OCI-LY1 (cell line): ENCODE measurements at regions not wholly inside any gene's neighbourhood (a gene's known extent, or its start where the extent isn't known, plus 50 kb on each side); places are given as distances from the start of the nearest gene placed in this dataset.

Source experiments
- EZH2 ChIP-seq: fragments of 200-600 bp; sonication (generic), shearing (Covaris generic); IDR thresholded peaks from 2 replicates; pipeline ENCODE4 v1.8.0; 2017; ENCODE audit warnings: borderline replicate concordance, mixed run types, mild to moderate bottlenecking, antibody characterized with exemption, low read length, moderate library complexity, mixed read lengths
- TF ChIP-seq, protein P1 (sequence below): fragments of 200-600 bp; sonication (generic), shearing (Covaris generic); IDR thresholded peaks from 2 replicates; pipeline ENCODE4 v1.5.1; 2017; ENCODE audit warnings: mild to moderate bottlenecking, antibody characterized with exemption, low read length, moderate library complexity, mixed read lengths

DNA sequence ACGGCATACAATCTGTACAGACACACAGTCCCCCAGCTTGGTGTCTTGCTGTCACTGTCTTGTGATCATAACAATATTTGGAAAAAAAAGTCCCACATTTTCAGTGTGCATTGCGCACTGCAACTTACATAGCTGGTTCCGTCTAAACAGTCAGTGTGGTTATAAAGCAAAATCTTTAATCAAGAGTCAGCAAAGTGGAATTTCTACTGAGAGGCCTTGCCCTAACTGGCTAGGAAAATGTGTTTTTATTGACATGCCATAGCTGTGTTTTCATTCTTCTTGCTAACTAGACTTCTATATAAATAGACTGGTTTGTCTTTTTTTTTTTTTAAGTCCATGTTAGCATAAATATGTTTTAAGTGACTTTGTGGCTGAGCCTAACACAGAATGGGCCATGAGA is 174.8 kb downstream of the POLR2M start:
- TF ChIP-seq, protein P1, sequence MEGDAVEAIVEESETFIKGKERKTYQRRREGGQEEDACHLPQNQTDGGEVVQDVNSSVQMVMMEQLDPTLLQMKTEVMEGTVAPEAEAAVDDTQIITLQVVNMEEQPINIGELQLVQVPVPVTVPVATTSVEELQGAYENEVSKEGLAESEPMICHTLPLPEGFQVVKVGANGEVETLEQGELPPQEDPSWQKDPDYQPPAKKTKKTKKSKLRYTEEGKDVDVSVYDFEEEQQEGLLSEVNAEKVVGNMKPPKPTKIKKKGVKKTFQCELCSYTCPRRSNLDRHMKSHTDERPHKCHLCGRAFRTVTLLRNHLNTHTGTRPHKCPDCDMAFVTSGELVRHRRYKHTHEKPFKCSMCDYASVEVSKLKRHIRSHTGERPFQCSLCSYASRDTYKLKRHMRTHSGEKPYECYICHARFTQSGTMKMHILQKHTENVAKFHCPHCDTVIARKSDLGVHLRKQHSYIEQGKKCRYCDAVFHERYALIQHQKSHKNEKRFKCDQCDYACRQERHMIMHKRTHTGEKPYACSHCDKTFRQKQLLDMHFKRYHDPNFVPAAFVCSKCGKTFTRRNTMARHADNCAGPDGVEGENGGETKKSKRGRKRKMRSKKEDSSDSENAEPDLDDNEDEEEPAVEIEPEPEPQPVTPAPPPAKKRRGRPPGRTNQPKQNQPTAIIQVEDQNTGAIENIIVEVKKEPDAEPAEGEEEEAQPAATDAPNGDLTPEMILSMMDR: no peak
- no peak for TF ChIP-seq EZH2
